ENCODE measurements at regions not wholly inside any gene's neighbourhood (a gene's known extent, or its start where the extent isn't known, plus 50 kb on each side); places are given as distances from the start of the nearest gene placed in this dataset.

DNA sequence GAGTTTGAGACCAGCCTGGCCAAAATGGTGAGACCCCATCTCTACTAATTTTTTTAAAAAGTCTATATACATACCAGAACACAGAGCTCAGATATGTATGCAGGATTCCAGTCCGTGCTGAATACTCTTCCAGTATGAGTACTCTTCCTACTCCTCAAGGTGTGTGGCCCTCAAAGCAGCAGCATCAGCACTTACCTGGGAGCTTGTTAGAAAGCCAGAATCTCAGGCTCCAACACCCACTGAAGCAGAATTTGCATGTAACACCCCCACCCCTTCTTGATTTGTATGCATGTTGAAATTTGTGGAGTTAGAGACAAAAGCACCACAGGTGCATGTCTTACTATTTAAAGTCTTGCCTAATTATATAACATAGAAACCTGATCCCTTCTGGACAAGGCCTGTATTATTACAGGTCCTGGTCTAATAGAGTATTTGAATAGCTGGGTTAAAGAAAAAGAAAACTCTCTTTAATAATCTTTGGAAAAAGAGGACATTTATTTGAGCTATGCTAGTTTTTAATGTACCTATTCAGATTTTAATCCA is 50.3 kb upstream of the NFE2L2 start:
- ATAC-seq (peak; percentile 76), DNase-seq (ENCODE audit: low spot score) (peak; percentile 39)
- H3K36me3 ChIP-seq (ENCODE audit: insufficient read depth), result no peaks in the 10 kb centered on the region
- H3K79me2 ChIP-seq (replicated peaks; ENCODE audit: insufficient read depth), result no peaks in the 10 kb centered on the region
- H3K4me1 ChIP-seq (ENCODE audit: insufficient read depth), result peaks cover 22% of the 10 kb centered on the region
- no peak overlapping the region for H2AFZ ChIP-seq
- no peaks in the 10 kb centered on the region for H3K9me2 ChIP-seq (ENCODE audit: insufficient read depth)
- no peak overlapping the region for H3K4me3 ChIP-seq
- H3F3A ChIP-seq (replicated peaks; ENCODE audit: low read depth), result no peaks in the 10 kb centered on the region
- no peaks in the 10 kb centered on the region for H3K36me3 Mint-ChIP-seq (ENCODE audit: low read depth)
- peak overlapping the region; percentile 42 for H3K4me2 ChIP-seq
- no peaks in the 10 kb centered on the region for H3K9me3 Mint-ChIP-seq
- no peaks in the 10 kb centered on the region for H4K20me1 ChIP-seq (replicated peaks; ENCODE audit: insufficient read depth)
- H3K27me3 ChIP-seq (ENCODE audit: insufficient read depth), result no peaks in the 10 kb centered on the region
- H3K4me1 Mint-ChIP-seq, result peaks cover 33% of the 10 kb centered on the region
- peaks cover 7% of the 10 kb centered on the region for H3K27me3 Mint-ChIP-seq (ENCODE audit: insufficient read depth, low read depth, poor library complexity)
- no peak for TF ChIP-seq ZNF114 (CRISPR knock-in tag; IDR thresholded peaks at IDR 0.05)
- no peak for TF ChIP-seq POLR2AphosphoS5 (IDR thresholded peaks at IDR 0.05; ENCODE audit: low read depth)
- TF ChIP-seq, protein P1, sequence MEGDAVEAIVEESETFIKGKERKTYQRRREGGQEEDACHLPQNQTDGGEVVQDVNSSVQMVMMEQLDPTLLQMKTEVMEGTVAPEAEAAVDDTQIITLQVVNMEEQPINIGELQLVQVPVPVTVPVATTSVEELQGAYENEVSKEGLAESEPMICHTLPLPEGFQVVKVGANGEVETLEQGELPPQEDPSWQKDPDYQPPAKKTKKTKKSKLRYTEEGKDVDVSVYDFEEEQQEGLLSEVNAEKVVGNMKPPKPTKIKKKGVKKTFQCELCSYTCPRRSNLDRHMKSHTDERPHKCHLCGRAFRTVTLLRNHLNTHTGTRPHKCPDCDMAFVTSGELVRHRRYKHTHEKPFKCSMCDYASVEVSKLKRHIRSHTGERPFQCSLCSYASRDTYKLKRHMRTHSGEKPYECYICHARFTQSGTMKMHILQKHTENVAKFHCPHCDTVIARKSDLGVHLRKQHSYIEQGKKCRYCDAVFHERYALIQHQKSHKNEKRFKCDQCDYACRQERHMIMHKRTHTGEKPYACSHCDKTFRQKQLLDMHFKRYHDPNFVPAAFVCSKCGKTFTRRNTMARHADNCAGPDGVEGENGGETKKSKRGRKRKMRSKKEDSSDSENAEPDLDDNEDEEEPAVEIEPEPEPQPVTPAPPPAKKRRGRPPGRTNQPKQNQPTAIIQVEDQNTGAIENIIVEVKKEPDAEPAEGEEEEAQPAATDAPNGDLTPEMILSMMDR (conservative IDR thresholded peaks at IDR 0.05; ENCODE audit: low read depth in 2 of 2), result no peak
- no peak for TF ChIP-seq ETS1 (IDR thresholded peaks at IDR 0.05)
- TF ChIP-seq REST (IDR thresholded peaks at IDR 0.05; ENCODE audit: unreplicated experiment), result no peak
- no peak for TF ChIP-seq JUNB (IDR thresholded peaks at IDR 0.05; ENCODE audit: unreplicated experiment)
- no peak for TF ChIP-seq EZH2phosphoT487 (IDR thresholded peaks at IDR 0.05; ENCODE audit: unreplicated experiment)
- TF ChIP-seq NANOG (IDR thresholded peaks at IDR 0.05; ENCODE audit: borderline replicate concordance), result no peak
- H3K27ac Mint-ChIP-seq, result no peak overlapping the region
- peak overlapping the region; percentile 5; the same call in 1 of the 2 replicates for H3K27ac ChIP-seq (ENCODE audit: low read depth)
- H3K4me3 Mint-ChIP-seq, result no peak overlapping the region; the same call in 2 of the 3 replicates

DNA sequence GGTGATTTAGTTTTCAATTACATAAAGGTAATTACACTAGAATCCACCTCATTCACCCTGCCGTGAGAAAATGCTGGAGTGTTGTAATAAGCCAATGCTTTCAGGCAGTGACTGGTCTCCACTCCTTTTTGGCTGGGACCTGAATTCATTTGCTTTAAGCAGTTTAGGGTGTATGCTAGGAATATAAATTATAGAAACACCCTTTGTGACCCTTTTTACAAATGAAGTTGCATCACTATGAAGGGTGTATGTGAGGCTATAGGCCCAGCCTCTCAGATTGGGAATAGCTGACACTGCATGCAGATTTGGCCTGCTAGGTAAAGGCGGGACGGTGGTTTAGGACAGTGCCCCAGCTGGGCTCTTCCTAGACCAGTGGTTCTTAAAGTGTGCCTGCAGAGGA is 50.8 kb upstream of the NFE2L2 start:
- H3K27ac ChIP-seq (ENCODE audit: low read depth), result peak overlapping the region; percentile 5; the same call in 1 of the 2 replicates
- peak; percentile 39 for DNase-seq (ENCODE audit: low spot score)
- no peak for TF ChIP-seq EZH2phosphoT487 (IDR thresholded peaks at IDR 0.05; ENCODE audit: unreplicated experiment)
- no peak for TF ChIP-seq ETS1 (IDR thresholded peaks at IDR 0.05)

More for the DNA sequence above, 50.8 kb upstream of the NFE2L2 start:
- Histone ChIP-seq H4K20me1 (replicated peaks; ENCODE audit: insufficient read depth) (no peaks in the 10 kb centered on the region), H3K79me2 (replicated peaks; ENCODE audit: insufficient read depth) (no peaks in the 10 kb centered on the region), H3K9me2 (ENCODE audit: insufficient read depth) (no peaks in the 10 kb centered on the region), H3F3A (replicated peaks; ENCODE audit: low read depth) (no peaks in the 10 kb centered on the region), H3K36me3 (ENCODE audit: insufficient read depth) (no peaks in the 10 kb centered on the region), H3K4me1 (ENCODE audit: insufficient read depth) (peaks cover 22% of the 10 kb centered on the region), H2AFZ (no peak overlapping the region), H3K4me2 (no peak overlapping the region), H3K27me3 (ENCODE audit: insufficient read depth) (no peaks in the 10 kb centered on the region), H3K4me3 (no peak overlapping the region)
- Mint-ChIP-seq H3K27me3 (ENCODE audit: insufficient read depth, low read depth, poor library complexity) (peaks cover 5% of the 10 kb centered on the region), H3K4me3 (no peak overlapping the region), H3K27ac (no peak overlapping the region), H3K36me3 (ENCODE audit: low read depth) (no peaks in the 10 kb centered on the region), H3K4me1 (peaks cover 33% of the 10 kb centered on the region), H3K9me3 (no peaks in the 10 kb centered on the region)
- peak; percentile 95 for ATAC-seq
